ENCODE measurements at regions not wholly inside any gene's neighbourhood (a gene's known extent, or its start where the extent isn't known, plus 50 kb on each side); places are given as distances from the start of the nearest gene placed in this dataset.

GRCh38 chr19:30216453-30216852 is 155.7 kb upstream of the ZNF536 start:
- TF ChIP-seq ZNF384 (IDR thresholded peaks at IDR 0.05; ENCODE audit: low read depth, low read length) (no peak), ATF2 (CRISPR knock-in tag; IDR thresholded peaks at IDR 0.05) (no peak), TBL1XR1 (IDR thresholded peaks at IDR 0.05; ENCODE audit: low read length in 2 of 2) (no peak), ZNF146 (CRISPR knock-in tag; IDR thresholded peaks at IDR 0.05; ENCODE audit: unreplicated experiment) (no peak), EGR1 (conservative IDR thresholded peaks at IDR 0.05) (no peak), ZNF551 (CRISPR knock-in tag; IDR thresholded peaks at IDR 0.05) (no peak), C11orf30 (IDR thresholded peaks at IDR 0.05; ENCODE audit: low read depth) (no peak), SMAD3 (CRISPR knock-in tag; conservative IDR thresholded peaks at IDR 0.05) (no peak), POLR2A (conservative IDR thresholded peaks at IDR 0.05) (no peak), ZNF217 (CRISPR knock-in tag; IDR thresholded peaks at IDR 0.05) (no peak), ZFX (CRISPR knock-in tag; IDR thresholded peaks at IDR 0.05) (no peak)

Data from K562 (cell line).